Parathyroid adenoma (tissue), 2 donors: ENCODE measurements at regions not wholly inside any gene's neighbourhood (a gene's known extent, or its start where the extent isn't known, plus 50 kb on each side); places are given as distances from the start of the nearest gene placed in this dataset.

Source experiments
- H2AFZ ChIP-seq: fragments of 300-600 bp; sonication (generic); one replicate; pipeline ENCODE4 v1.7.0; 2017; ENCODE audit warnings: antibody characterized with exemption, mild to moderate bottlenecking
- H3K27ac ChIP-seq: fragments of 300-600 bp; sonication (generic); one replicate; pipeline ENCODE4 v1.7.0; 2017
- H3K27me3 ChIP-seq: fragments of 300-600 bp; sonication (generic); one replicate; pipeline ENCODE4 v1.7.0; 2017; ENCODE audit warnings: low read length; ENCODE audit not compliant: control insufficient read depth, insufficient read depth
- H3K36me3 ChIP-seq: fragments of 300-600 bp; sonication (generic); one replicate; pipeline ENCODE4 v1.7.0; 2017; ENCODE audit warnings: low read length; ENCODE audit not compliant: control insufficient read depth, insufficient read depth
- H3K4me1 ChIP-seq: fragments of 300-600 bp; sonication (generic); one replicate; pipeline ENCODE4 v1.7.0; 2017; ENCODE audit warnings: control low read depth
- H3K4me2 ChIP-seq: fragments of 300-600 bp; sonication (generic); one replicate; pipeline ENCODE4 v1.7.0; 2017; ENCODE audit warnings: low read length
- H3K4me3 ChIP-seq: fragments of 300-600 bp; sonication (generic); one replicate; pipeline ENCODE4 v1.7.0; 2017; ENCODE audit warnings: low read depth, low read length
- H3K79me2 ChIP-seq: fragments of 300-600 bp; sonication (generic); one replicate; pipeline ENCODE4 v1.7.0; 2017; ENCODE audit warnings: control low read depth
- H3K9ac ChIP-seq: fragments of 300-600 bp; sonication (generic); one replicate; pipeline ENCODE4 v1.7.0; 2017; ENCODE audit warnings: mild to moderate bottlenecking
- H3K9me3 ChIP-seq: fragments of 300-600 bp; sonication (generic); one replicate; pipeline ENCODE4 v1.7.0; 2017; ENCODE audit warnings: low read length; ENCODE audit not compliant: control insufficient read depth
- TF ChIP-seq, protein P1 (sequence below): fragments of 300-600 bp; sonication (generic); IDR thresholded peaks from one replicate; pipeline ENCODE4 v1.7.0; 2017; ENCODE audit warnings: antibody characterized with exemption, mild to moderate bottlenecking
- donor health status: primary hyperparathyroidism.

DNA sequence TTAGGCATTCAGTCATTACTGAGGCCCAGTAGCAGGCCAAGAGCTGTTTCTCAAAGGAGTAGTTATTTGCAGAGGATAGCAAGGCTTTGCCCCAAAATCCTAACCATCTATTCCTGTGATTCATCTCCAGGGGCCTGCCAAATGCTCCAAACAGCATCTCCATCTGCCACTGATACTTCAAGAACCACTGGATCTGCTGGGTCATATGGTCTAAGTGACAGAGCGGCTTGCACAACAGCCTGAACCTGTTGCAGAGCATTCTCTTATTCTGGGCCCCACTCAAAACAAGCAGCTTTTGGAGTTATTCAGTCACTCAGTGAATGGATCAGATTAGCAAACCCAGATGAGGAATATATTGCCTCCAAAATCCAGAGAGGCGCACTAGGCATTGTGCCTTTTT, 68.8 kb upstream of the ALDH1A3 start:
- TF ChIP-seq, protein P1, sequence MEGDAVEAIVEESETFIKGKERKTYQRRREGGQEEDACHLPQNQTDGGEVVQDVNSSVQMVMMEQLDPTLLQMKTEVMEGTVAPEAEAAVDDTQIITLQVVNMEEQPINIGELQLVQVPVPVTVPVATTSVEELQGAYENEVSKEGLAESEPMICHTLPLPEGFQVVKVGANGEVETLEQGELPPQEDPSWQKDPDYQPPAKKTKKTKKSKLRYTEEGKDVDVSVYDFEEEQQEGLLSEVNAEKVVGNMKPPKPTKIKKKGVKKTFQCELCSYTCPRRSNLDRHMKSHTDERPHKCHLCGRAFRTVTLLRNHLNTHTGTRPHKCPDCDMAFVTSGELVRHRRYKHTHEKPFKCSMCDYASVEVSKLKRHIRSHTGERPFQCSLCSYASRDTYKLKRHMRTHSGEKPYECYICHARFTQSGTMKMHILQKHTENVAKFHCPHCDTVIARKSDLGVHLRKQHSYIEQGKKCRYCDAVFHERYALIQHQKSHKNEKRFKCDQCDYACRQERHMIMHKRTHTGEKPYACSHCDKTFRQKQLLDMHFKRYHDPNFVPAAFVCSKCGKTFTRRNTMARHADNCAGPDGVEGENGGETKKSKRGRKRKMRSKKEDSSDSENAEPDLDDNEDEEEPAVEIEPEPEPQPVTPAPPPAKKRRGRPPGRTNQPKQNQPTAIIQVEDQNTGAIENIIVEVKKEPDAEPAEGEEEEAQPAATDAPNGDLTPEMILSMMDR, result no peak
- Histone ChIP-seq H3K36me3 (no peaks in the 10 kb centered on the region), H3K4me1 (no peaks in the 10 kb centered on the region), H2AFZ (no peak overlapping the region), H3K4me2 (no peak overlapping the region), H3K27ac (no peak overlapping the region), H3K9me3 (no peaks in the 10 kb centered on the region), H3K4me3 (no peak overlapping the region), H3K27me3 (no peaks in the 10 kb centered on the region), H3K9ac (no peak overlapping the region), H3K79me2 (no peaks in the 10 kb centered on the region)

GRCh38 chr15:100812802-100813201, 66.8 kb upstream of the ALDH1A3 start:
- TF ChIP-seq, protein P1, result no peak
- H3K4me1 ChIP-seq, result no peaks in the 10 kb centered on the region

GRCh38 chr15:100818927-100819326, 60.7 kb upstream of the ALDH1A3 start:
- Histone ChIP-seq H3K9ac (no peak overlapping the region), H3K27ac (no peak overlapping the region), H2AFZ (peak overlapping the region; percentile 31), H3K4me3 (no peak overlapping the region), H3K4me2 (no peak overlapping the region), H3K79me2 (no peaks in the 10 kb centered on the region), H3K9me3 (no peaks in the 10 kb centered on the region), H3K4me1 (no peaks in the 10 kb centered on the region), H3K36me3 (no peaks in the 10 kb centered on the region), H3K27me3 (no peaks in the 10 kb centered on the region)
- TF ChIP-seq, protein P1, result no peak

More at GRCh38 chr15:100812802-100813201, 66.8 kb upstream of the ALDH1A3 start:
- no peak overlapping the region for H3K9ac ChIP-seq
- no peaks in the 10 kb centered on the region for H3K9me3 ChIP-seq
- no peaks in the 10 kb centered on the region for H3K79me2 ChIP-seq
- no peak overlapping the region for H3K27ac ChIP-seq
- H3K4me2 ChIP-seq, result no peak overlapping the region
- H3K27me3 ChIP-seq, result no peaks in the 10 kb centered on the region
- H3K36me3 ChIP-seq, result no peaks in the 10 kb centered on the region
- no peak overlapping the region for H3K4me3 ChIP-seq
- H2AFZ ChIP-seq, result no peak overlapping the region

- TF ChIP-seq, protein P1, result no peak
- no peaks in the 10 kb centered on the region for H3K4me1 ChIP-seq
Observed at GRCh38 chr15:100820528-100820927, 59.1 kb upstream of the ALDH1A3 start.

GRCh38 chr15:100821327-100821726, 58.3 kb upstream of the ALDH1A3 start:
- Histone ChIP-seq H3K9me3 (no peaks in the 10 kb centered on the region), H3K4me3 (no peak overlapping the region), H3K36me3 (no peaks in the 10 kb centered on the region), H3K27me3 (no peaks in the 10 kb centered on the region), H3K9ac (no peak overlapping the region), H2AFZ (no peak overlapping the region), H3K27ac (no peak overlapping the region), H3K4me2 (no peak overlapping the region), H3K79me2 (no peaks in the 10 kb centered on the region), H3K4me1 (no peaks in the 10 kb centered on the region)
- TF ChIP-seq, protein P1, result no peak

More at GRCh38 chr15:100820528-100820927, 59.1 kb upstream of the ALDH1A3 start:
- no peak overlapping the region for H3K27ac ChIP-seq
- H3K4me3 ChIP-seq, result no peak overlapping the region
- no peaks in the 10 kb centered on the region for H3K27me3 ChIP-seq
- H3K9ac ChIP-seq, result no peak overlapping the region
- H3K4me2 ChIP-seq, result no peak overlapping the region
- no peaks in the 10 kb centered on the region for H3K79me2 ChIP-seq
- H3K9me3 ChIP-seq, result no peaks in the 10 kb centered on the region
- no peak overlapping the region for H2AFZ ChIP-seq
- no peaks in the 10 kb centered on the region for H3K36me3 ChIP-seq
